Frontal cortex (tissue), 3 donors: ENCODE measurements at regions not wholly inside any gene's neighbourhood (a gene's known extent, or its start where the extent isn't known, plus 50 kb on each side); places are given as distances from the start of the nearest gene placed in this dataset.

Source experiments
- DNase-seq, 2 donors: peaks; one replicate each; pipeline ENCODE4 v3.0.0; 2012; ENCODE audit warnings: low spot score in 2 of 2
- FAIRE-seq: peaks from 2 replicates; lab custom pipeline; 2012; peaks lifted over from hg19 to GRCh38; lab: Jason Lieb, UNC
- donor health status: control.
- donor health status: control.
- donor health status: control.

DNA sequence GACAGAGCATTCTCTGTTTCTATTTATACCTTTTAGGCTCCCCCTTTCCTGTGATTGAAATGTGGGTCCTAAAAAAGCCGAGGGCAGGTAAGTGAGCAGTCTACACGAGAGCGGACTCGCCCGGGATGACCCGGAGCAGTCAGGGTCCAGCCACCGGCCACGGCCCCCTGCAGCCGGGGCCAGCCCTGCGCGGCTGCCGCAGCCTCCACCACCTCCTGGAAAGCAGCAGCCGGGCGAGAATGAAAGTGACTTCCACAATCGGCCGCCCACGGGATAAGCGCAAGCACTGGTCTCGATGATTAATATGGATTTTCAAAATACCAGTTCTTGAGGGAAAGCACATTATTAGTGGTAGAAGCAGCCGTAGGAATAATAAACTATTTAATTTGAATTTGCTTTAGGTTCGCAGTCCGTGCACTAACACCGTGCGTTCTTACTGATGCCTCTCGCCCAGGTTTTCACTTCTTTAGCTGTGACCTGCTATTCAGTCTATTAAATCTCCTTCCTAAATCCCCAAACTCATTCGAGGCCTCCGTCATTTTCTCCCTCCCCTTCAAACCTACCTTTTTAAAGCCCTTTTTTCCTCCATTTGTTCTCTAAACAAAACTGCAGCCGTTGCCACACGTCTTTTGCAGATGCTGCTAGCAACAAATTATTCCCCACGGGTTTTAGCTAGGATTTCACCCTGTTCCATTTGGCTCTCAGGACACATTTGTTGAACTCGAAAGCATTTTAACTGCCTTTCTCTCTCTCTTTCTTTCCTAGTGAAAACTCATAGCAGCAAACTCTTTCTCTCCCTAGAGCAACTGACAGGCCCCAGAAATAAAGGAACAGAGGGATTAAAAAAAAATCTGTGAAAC lies 1015.1 kb upstream of the PIK3C3 start:
- FAIRE-seq, result no peak
- DNase-seq, result no peak

DNA sequence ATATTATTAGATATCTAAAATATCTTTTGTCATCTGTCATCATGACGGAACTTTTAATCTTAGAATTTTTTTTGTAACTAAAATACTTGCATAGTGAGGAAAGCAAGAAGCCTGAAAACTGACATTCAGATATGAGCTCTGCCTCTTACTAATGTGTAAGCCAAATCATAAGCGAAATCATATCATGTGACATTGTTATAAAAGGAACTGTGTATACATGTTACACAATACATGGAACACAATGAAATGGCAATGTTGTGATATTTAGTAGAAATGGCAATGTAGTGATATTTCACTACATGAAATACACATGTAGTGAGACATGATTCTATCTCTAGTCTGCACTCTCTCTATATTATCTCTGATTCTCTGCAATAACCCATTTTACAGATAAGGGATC lies 1016.4 kb upstream of the PIK3C3 start:
- FAIRE-seq, result no peak
- no peak for DNase-seq

DNA sequence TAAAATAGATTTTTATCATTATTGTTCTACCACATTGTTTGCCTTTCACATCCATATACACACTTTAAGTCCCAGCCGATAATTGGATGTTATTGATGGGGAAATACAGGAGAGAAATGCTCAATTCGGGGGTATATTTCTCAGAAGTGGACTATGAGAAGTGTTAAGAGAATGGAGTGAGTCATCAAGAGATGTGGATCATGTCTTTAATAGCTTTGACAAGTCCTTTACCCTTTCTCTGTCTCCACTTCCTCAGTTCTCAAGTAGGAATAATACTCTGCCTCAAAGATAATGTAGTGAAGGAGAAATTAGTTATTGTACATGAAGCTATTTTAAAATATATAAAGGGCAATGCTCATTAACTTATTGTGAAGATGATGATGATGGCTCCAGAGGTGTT lies 1017.6 kb upstream of the PIK3C3 start:
- FAIRE-seq (no peak), DNase-seq (no peak)

DNA sequence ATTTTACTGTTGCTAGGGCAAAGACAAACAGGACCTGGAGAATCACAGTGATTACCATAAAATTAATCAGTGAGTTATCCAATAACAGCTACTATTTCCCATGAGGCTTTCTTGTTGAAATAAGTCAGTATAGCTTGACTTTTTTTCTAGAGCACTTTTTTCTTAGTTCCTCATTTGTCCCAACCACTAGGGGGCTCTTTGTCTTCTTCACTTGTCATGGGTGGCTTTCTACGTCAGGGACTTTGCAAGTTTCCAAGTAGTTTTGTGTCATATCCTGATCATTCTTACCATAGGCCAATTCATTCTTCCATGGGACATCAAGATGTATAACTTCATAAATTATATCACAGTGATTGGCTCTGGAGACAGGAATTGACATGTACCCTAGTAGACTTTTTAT lies 1019.6 kb upstream of the PIK3C3 start:
- no peak for DNase-seq
- no peak for FAIRE-seq

DNA sequence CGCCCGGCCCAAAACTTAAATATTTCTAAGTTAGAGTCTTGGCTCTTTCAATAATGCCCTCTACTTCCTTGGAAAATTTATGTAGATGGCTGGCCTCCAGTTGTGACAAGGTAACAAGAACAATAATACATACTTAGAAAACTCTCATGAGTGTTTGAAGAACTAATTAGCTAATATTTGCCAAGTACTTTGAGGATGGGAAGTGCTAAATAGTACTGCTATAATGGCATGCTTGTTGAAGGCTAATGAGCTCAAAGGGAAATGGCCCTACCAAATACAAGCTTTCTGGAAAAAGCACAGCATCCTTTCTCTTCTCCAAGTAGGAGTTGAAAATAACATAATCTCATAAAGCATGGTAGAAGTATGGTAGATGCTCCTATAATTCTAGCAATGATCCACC lies 1022.2 kb upstream of the PIK3C3 start:
- FAIRE-seq, result no peak
- no peak for DNase-seq

DNA sequence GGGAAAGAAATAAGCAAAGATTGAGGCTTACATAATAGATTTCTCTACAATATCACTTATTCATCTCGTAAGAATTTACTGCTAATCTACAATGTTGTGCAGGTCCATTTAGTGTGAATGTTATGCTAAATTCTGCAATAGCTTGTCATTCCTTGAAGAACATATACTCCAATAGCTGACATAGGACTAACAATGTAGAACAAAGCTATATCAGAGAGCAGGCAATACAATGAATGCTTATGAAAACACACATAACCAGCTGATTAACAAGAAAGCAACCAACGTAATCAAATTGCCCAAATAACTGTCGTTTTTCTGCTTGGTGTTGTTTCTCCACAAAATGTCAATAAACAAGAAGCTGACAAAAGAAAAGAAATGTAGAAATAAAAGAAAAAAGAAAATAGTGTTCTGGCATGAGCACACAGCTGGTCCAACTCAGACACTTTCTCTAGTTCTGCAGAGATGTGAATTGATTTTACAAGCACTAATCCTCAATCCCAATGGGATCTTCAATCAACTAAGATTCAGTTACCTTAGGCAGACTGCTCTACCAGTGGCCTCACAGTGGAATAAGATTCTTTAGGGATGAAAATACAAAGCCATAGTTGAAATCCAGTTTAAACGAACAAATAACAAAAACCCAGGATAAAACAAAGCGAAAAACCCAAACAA lies 1024.7 kb upstream of the PIK3C3 start:
- no peak for FAIRE-seq
- DNase-seq, result no peak

DNA sequence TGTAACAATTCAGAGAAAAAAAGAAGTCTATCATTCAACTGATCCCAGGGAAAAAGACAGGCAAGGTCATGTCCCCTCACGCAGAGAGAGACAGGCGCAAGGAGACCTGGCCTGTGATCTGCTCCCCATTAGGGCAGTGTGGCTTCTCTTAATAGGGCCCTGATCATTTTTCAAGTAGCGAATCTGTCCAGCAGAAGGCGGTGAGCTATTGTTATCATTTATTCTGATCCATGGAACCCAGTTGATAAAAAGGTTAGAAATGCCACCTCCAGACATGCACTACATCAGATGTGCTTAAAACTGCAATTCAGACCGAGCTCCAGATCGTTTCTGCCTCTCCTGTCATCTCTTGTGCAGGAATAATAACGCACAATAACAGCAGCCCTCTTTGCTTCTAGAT lies 1025.6 kb upstream of the PIK3C3 start:
- DNase-seq (no peak), FAIRE-seq (no peak)

DNA sequence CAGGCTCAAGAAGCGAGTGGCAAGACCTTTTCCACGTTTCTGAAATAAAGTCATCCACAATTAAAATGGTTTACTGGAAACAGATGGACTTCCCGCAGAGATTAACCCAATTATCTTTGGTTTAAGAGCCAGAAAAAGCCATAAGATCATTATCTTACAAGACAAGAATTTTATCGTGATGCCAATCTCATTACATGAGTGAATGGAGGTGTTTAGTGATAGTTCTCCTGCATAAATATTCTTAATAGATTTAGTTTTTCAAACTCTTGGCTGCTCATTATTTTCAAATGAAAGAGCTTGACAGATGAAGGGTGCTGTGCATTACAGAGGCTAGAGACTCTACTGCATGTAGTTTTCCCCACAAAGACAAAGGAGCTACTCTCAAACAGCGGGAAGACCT lies 1028.4 kb upstream of the PIK3C3 start:
- FAIRE-seq, result no peak
- no peak for DNase-seq

DNA sequence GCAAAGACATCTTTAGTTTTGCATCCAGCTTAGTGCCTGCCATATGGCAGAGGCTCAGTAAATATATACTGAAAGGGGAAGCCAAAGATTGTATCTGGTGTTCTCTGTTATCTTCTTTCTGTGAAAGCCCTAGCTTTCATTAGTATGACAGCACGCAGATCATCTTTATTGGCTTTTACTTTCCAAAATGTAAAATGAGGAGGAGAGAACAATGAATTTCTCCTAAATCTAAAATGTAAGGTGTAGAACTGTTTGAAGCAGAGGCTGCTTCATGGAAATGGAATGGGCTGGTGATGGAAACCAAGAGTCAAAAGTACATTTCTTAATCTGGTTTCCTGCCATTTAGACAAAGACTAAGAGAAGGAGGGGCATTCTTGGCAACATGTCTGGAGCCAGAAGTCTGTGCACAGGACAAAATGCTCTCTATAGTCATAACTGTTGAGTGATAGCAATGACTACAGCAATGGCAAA lies 1029.9 kb upstream of the PIK3C3 start:
- FAIRE-seq (no peak), DNase-seq (no peak)

DNA sequence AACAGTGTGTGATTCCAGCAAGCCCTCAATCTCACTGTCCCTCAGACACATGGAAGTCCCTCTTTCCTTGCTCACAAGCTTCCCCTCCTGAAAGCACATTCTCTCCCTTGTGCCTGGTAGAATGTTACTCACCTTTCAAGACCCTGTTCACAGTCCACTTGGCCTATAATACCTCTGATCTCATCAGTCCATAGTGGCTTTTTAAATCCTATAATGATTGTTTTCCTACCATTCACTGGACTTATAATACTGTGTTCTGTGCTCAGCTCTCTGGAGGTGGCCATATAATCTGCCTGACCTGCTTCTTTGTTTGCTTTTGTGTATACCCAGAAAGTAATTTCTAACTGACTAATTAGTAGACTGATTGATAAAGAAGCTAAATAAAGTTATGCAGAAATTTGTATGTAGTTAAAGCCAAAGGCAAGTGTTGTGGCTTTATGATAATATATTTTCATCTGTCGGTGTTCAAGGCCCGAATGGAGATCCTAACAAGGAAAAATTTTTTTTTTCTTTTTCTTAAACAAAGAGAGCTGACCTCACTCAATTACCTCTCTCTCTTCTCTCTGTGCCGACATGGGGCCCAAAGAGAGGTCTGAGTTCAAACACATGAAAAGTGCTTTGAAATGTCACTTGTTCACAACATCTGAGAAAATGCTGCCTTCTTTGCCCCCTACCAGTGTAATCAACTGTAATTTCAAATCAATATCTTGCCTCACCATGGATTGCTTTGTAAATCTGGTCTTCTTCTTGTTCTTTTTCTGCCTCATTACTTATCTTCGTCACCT lies 1033.0 kb upstream of the PIK3C3 start:
- no peak for FAIRE-seq

DNA sequence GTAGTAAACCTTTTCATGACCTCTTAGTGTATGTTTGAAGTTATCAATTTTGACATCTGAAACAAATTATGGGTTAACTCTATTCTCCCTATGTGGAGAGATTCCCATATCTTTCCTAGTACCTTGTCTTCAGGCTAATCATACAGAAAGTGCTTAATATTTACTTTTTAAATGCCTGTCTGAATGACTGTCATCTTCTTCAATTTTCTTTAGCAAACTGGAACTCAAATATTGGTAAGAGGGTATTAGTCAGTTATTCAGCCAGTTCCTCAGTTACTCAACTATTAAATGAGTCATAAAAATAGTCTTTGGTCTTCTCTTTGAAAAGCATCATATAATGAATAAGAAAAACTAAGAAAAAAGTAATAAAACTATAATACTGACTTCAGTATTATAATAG lies 1038.0 kb upstream of the PIK3C3 start:
- FAIRE-seq (no peak), DNase-seq (no peak)

More for the DNA sequence above, 1033.0 kb upstream of the PIK3C3 start:
- no peak for DNase-seq

DNA sequence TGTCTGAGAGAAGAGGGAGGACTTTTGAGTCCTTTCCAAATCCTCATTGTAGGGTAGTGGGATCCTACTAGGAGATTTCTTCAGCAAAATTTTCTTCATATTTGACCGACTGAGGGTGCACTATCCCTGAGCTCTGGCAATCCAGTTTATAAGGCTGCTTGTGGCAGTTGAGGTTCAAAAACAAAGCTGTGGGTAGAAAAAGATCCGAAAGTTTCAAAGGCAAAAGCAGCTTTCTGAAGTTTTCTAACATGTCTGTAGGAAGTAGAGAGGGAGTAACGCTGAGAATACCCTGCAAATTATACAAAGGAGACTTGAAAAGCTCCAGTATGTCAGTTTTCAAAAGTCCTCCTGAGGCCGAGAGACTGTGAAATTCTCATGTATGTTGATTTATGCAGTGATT lies 1039.3 kb upstream of the PIK3C3 start:
- FAIRE-seq, result no peak
- no peak for DNase-seq

DNA sequence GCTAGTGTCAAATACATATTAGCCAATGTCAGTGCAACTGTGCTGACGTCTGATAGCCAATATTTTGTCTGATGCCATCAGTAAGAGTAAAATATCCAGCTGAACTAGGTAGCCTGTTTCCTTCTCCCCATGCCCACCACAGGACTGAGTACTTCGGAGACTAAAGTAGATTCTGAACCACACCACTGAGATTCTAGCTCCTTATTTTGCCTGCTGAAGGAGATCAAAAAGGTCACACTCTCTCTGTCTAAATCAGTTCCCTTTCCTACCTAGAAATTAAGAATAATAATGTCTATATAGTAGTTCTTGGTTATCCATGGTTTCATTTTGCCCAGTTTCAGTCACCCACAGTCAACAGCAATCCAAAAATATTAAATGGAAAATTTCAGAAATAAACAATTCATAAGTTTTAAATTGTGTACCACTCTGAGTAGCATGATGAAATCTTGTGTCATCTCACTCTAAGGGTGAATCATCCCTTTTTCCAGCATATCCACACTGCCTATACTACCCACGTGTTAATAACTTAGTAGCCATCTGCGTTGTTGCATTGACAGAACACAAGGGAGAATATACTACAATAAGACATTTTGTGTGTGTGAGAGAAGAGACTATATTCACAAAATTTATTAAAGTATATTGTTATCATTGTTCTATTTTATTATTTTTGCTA lies 1043.3 kb upstream of the PIK3C3 start:
- FAIRE-seq (no peak), DNase-seq (no peak)

DNA sequence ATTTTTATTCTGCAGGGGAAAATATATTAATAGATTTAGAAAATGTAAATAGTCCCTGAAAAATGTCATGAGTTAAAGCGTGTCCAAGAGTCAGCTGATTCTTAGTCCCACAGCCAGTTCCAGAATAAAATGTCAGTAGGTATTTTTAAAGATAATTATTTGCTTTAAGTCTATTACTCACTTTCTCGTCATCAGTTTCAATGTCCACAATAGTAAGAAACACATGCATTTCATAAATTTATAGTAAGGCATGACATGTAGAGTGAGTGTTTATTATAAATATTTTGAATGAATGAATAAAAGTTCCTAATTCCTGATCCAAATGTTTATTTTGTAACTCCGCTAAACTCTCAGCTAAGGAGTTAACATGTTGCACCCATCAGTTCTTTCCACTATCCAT lies 1044.0 kb upstream of the PIK3C3 start:
- DNase-seq, result no peak
- no peak for FAIRE-seq

DNA sequence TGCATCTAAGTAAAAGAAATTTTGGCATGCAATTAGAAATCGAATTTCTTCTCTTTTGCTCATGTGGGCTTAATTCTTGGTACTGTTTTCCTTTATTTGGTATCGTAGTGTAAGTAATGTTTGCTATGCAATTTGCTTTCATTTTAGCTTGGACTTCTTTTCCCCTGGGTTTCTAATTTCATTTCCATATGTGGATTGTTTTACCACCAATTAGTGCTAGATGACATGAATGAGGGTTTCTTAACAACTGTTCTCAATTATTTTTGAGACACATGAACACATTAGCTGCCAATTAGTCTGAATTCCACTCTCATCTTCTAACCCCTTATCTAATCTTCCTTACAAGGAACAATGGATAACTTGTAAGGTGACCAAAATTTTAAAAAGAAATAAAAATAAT lies 1047.2 kb upstream of the PIK3C3 start:
- FAIRE-seq, result no peak

DNA sequence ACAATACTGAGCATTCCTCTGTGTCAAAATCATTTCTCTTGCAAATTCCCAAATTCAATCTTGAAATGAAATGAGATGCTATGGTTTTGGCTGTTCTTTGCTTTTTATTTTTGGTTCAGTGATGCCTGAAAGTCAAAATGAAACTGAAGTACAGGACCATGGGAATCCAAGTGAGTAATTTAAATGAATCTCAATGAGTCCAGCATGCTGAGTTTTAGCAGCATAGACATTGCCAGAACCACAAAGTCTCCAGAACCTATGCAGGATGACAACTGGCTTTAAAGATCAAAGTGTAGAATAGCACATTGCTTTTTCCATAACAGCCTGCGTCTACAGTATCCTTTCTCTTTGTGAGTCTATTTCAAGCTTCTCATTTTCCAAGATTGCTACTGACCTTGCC lies 1050.7 kb upstream of the PIK3C3 start:
- FAIRE-seq (no peak), DNase-seq (no peak)

More for the DNA sequence above, 1047.2 kb upstream of the PIK3C3 start:
- no peak for DNase-seq

DNA sequence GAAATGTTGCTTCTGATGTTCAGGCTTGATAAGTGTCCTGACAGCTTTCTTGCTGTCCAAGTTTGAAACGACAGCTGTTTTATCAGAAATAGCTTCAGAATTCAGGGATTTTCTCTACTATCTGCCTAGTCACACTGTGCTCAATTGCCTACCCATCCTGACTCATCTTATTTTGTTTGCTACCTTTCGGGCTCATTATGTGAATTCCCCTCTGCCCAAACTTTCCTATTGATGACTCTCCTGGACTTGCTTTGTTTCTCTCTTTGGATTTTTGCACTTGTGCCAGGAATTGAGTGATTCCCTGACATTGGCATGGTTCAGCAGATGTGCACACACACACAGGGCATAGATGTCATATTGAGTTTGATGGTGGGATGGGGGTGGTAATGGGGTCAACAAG lies 1052.6 kb upstream of the PIK3C3 start:
- no peak for FAIRE-seq

DNA sequence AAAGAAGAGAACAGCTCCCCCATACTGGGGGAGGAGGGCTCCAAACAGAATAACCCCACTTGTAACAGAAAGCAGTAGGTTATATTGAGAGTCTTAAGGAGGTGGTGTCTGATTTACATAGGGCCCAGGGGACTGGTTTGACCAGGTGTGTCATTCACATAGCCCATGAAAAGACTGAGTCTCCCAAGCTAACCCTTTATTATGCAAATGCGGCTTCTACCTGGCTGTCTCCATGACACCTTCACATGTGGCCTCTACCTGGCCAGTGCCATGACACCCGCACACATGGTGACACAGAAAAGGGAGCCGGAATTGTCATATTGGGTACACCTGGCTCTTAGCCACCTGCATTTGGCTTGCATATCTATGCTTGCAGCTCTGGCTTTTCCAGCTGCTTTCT lies 1057.2 kb upstream of the PIK3C3 start:
- FAIRE-seq (no peak), DNase-seq (no peak)

More for the DNA sequence above, 1052.6 kb upstream of the PIK3C3 start:
- DNase-seq, result no peak

DNA sequence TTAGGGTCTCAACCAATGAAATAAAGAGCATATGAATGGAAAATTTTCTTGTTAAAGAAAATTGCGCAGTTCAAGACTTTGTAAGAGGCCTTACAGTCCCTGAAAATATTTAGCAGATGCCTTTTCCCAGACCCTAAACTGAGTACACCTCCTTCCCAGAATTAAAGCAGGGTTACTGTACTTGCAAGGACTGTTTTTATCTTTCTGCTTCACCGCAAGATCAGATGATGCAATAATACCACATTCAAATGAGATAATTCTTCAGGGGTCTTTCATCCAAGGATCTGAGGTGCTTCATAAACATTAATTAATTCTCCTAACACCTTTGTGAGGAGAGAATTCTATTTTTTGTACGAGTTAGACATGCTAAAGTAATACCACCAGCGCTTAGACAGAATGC lies 1071.8 kb upstream of the PIK3C3 start:
- no peak for FAIRE-seq
- no peak for DNase-seq

DNA sequence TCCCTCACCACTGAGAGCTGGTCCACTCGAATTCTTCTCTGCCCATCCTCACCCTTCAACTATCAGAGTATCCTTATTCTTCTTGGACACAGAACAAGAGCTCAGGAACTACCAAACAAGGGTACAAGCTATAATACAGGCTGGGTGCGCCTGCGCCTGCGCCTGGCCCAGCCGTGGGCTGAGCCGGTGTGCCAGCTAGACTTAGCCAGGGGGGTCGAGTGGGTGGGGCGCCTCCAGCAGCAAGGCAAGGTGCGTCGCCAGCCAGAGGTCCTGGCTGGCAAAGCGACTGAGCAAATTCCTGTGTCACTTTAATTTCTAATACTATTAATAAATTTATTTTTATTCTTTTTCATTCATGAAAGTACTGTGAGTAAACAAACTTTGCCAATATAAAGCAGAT lies 1072.6 kb upstream of the PIK3C3 start:
- no peak for FAIRE-seq
- no peak for DNase-seq
